Nephron progenitor cell (in vitro differentiated cells): ENCODE measurements at regions not wholly inside any gene's neighbourhood (a gene's known extent, or its start where the extent isn't known, plus 50 kb on each side); places are given as distances from the start of the nearest gene placed in this dataset.

Experiments used
- DNase-seq: peaks from one replicate; pipeline ENCODE4 v3.0.0; 2021
- H3K27ac Mint-ChIP-seq: 2 replicates; pipeline ENCODE4 v1.8.0; 2021; ENCODE audit warnings: mild to moderate bottlenecking, moderate library complexity, mixed read lengths
- H3K27me3 Mint-ChIP-seq: 2 replicates; pipeline ENCODE4 v1.8.0; 2021; ENCODE audit warnings: mild to moderate bottlenecking, low read depth, mixed read lengths; ENCODE audit not compliant: poor library complexity
- H3K36me3 Mint-ChIP-seq: 2 replicates; pipeline ENCODE4 v1.8.0; 2021; ENCODE audit warnings: low read depth, mixed read lengths
- H3K4me1 Mint-ChIP-seq: 2 replicates; pipeline ENCODE4 v1.8.0; 2021; ENCODE audit warnings: mixed read lengths
- H3K4me3 Mint-ChIP-seq: 2 replicates; pipeline ENCODE4 v1.8.0; 2021; ENCODE audit warnings: mild to moderate bottlenecking, moderate library complexity, mixed read lengths
- H3K9me3 Mint-ChIP-seq: 2 replicates; pipeline ENCODE4 v1.8.0; 2021; ENCODE audit warnings: mild to moderate bottlenecking, moderate library complexity, mixed read lengths
- TF ChIP-seq, protein P1 (sequence below): fragments of 200-600 bp; sonication (generic); IDR thresholded peaks from 2 replicates; pipeline ENCODE4 v1.5.0; 2021; ENCODE audit warnings: antibody characterized with exemption

DNA sequence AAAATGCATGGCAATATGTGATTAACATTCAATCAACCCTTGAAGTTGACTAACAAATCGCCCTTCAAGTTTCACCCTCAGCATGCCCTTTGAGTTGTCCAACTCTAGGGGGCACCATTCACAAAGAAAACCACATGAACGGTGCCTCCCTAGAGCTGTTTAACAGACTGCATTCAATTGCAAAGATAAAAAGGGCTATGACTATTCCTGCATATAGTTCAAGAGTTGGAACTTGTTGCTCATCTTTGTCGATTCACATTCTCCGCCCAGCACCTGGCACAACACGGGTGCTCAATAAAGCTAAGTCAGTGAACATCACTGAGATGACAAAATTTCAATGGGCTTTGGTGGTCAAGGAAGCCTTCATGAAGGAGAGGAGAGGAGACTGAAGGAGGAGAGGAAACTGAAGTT is 69.6 kb upstream of the SLC30A5 start:
- no peak overlapping the region for H3K4me3 Mint-ChIP-seq
- H3K4me1 Mint-ChIP-seq, result no peaks in the 10 kb centered on the region
- no peak overlapping the region for H3K27ac Mint-ChIP-seq
- no peaks in the 10 kb centered on the region for H3K9me3 Mint-ChIP-seq
- H3K27me3 Mint-ChIP-seq, result peaks cover 14% of the 10 kb centered on the region
- no peaks in the 10 kb centered on the region for H3K36me3 Mint-ChIP-seq
- TF ChIP-seq, protein P1, sequence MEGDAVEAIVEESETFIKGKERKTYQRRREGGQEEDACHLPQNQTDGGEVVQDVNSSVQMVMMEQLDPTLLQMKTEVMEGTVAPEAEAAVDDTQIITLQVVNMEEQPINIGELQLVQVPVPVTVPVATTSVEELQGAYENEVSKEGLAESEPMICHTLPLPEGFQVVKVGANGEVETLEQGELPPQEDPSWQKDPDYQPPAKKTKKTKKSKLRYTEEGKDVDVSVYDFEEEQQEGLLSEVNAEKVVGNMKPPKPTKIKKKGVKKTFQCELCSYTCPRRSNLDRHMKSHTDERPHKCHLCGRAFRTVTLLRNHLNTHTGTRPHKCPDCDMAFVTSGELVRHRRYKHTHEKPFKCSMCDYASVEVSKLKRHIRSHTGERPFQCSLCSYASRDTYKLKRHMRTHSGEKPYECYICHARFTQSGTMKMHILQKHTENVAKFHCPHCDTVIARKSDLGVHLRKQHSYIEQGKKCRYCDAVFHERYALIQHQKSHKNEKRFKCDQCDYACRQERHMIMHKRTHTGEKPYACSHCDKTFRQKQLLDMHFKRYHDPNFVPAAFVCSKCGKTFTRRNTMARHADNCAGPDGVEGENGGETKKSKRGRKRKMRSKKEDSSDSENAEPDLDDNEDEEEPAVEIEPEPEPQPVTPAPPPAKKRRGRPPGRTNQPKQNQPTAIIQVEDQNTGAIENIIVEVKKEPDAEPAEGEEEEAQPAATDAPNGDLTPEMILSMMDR, result peak; percentile 73
- no peak for DNase-seq

DNA sequence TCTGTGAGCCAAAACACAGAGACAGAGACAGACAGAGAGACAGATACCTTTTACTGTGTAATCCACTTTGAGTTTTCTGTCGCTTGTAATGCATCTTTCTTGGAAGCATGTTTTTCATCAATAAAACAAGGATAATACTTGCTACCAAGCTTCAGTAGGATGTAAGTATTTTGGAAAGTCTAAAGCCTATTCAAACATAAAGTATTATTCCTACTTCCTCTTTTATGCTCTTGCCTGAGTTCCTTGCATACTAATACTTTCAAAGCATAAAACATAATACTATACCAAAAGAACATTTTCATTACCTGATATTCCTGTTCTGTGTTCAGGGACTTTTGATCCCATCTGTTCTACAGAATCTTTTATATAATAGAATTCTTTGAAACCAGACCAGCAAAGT is 64.5 kb upstream of the SLC30A5 start:
- Mint-ChIP-seq H3K36me3 (no peaks in the 10 kb centered on the region), H3K27ac (no peak overlapping the region)

DNA sequence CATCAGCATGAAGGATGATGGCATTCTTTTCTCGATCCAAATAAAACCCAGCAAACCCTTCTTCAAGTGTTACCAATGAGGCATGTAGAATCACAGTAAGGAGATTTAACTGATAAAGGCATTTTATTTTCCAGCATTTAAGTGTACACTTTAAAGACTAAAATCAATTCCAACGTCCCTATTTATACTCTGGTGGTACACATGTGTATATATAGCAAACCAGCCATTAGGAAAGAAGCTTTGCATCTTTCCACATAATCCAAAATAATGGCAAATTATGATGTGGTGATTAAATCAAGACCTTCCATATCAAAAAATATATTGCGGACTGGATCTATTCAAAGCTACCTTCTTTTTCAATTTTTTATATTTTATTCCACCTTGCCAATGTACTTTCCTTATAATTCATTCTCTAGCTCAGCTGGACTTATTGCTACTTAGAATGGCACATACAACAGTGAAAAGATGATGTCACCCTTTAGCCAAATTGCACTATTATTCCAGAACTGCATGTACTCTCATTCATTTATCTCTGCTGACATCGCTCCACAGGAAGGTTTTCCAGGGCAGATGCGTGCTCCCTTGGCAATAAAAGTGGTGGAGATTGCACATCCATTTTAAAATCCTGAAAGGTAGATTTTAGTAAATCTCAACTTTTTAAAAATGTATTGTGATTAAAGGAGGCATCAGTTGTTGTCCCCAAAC is 63.3 kb upstream of the SLC30A5 start:
- no peak for DNase-seq
- Mint-ChIP-seq H3K4me3 (no peak overlapping the region), H3K4me1 (peaks cover 6% of the 10 kb centered on the region), H3K9me3 (no peaks in the 10 kb centered on the region), H3K36me3 (no peaks in the 10 kb centered on the region), H3K27me3 (peaks cover 3% of the 10 kb centered on the region), H3K27ac (no peak overlapping the region)
- TF ChIP-seq, protein P1, result no peak

More for the DNA sequence above, 64.5 kb upstream of the SLC30A5 start:
- Mint-ChIP-seq H3K4me3 (no peak overlapping the region), H3K9me3 (no peaks in the 10 kb centered on the region), H3K4me1 (peaks cover 6% of the 10 kb centered on the region), H3K27me3 (peaks cover 5% of the 10 kb centered on the region)
- TF ChIP-seq, protein P1, result no peak
- DNase-seq, result no peak

DNA sequence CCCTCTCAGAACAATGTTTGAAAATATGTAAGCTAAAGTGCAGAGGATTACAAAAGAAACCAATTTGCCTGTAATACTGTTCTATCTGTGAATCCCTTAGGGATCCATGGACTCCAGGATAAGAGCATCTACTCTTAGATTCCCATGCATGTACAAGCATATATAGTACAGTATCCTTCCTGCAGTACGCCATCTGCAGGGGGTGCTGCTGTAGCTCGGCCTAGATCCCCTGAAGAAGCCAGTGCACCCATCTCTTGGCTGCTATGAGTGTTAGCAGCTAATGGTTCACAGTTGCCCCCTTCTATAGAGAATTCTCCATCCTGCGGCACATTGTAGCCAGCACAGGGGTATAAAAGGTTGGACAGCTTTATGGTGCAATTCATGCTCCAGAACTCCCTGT is 61.8 kb upstream of the SLC30A5 start:
- DNase-seq, result no peak
- H3K27ac Mint-ChIP-seq, result no peak overlapping the region
- no peaks in the 10 kb centered on the region for H3K36me3 Mint-ChIP-seq
- H3K9me3 Mint-ChIP-seq, result peaks cover 1% of the 10 kb centered on the region
- TF ChIP-seq, protein P1, result no peak
- peaks cover 11% of the 10 kb centered on the region for H3K4me1 Mint-ChIP-seq
- H3K27me3 Mint-ChIP-seq, result peaks cover 3% of the 10 kb centered on the region
- no peak overlapping the region for H3K4me3 Mint-ChIP-seq

DNA sequence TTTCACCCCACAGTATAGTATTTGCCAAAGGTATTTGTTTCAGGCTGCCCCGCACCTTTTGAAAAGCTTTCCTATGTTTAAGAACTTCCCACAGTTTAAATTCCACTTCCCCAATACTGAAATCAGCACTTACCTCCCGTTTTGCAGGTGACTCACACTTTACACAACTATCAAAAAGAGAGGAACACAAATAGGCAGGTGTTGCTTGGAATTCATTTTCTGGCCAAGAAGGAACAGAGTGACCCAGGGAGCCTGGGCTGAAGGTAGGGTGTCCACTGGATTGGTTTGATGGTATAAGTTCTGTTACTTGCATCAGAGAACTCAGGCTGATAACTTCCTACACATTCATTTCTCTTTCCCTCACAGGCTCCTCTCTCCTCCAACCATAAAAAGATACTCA is 60.1 kb upstream of the SLC30A5 start:
- TF ChIP-seq, protein P1, result no peak
- Mint-ChIP-seq H3K27me3 (no peaks in the 10 kb centered on the region), H3K27ac (no peak overlapping the region), H3K4me1 (peaks cover 11% of the 10 kb centered on the region), H3K4me3 (no peak overlapping the region), H3K9me3 (peaks cover 3% of the 10 kb centered on the region), H3K36me3 (no peaks in the 10 kb centered on the region)
- no peak for DNase-seq

DNA sequence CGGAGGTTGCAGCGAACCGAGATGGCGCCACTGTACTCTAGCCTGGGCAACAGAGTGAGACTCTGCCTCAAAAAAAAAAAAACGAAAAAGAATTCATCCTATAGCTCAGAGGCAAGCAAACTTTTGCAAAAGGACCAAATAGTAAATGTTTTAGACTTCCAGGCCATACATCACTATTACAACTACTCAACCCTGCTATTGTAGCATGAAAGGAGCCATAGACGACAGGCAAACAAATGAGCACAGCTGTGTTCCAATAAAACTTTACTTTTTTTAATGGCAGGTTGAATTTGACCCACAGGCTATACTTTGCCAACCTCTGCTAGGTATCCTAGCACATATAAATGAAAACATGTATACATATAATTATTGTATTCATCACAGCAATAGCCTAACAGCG is 58.9 kb upstream of the SLC30A5 start:
- H3K4me3 Mint-ChIP-seq, result no peak overlapping the region
- peaks cover 3% of the 10 kb centered on the region for H3K9me3 Mint-ChIP-seq
- H3K27me3 Mint-ChIP-seq, result no peaks in the 10 kb centered on the region
- TF ChIP-seq, protein P1, result no peak
- no peak for DNase-seq
- H3K36me3 Mint-ChIP-seq, result no peaks in the 10 kb centered on the region
- H3K4me1 Mint-ChIP-seq, result peaks cover 11% of the 10 kb centered on the region
- H3K27ac Mint-ChIP-seq, result no peak overlapping the region
